Dermis microvascular lymphatic vessel endothelial cell (primary cell): ENCODE measurements at regions not wholly inside any gene's neighbourhood (a gene's known extent, or its start where the extent isn't known, plus 50 kb on each side); places are given as distances from the start of the nearest gene placed in this dataset.

Experiments used
- DNase-seq, 2 donors: peaks; one replicate each; pipeline versions ENCODE4 v3.0.0 to v3.0.0-alpha.2; 2010; ENCODE audit warnings: low read depth in 2 of 2

- no peak for DNase-seq
Measured at GRCh38 chr6:128672023-128672422, 151.6 kb upstream of the PTPRK start.

DNA sequence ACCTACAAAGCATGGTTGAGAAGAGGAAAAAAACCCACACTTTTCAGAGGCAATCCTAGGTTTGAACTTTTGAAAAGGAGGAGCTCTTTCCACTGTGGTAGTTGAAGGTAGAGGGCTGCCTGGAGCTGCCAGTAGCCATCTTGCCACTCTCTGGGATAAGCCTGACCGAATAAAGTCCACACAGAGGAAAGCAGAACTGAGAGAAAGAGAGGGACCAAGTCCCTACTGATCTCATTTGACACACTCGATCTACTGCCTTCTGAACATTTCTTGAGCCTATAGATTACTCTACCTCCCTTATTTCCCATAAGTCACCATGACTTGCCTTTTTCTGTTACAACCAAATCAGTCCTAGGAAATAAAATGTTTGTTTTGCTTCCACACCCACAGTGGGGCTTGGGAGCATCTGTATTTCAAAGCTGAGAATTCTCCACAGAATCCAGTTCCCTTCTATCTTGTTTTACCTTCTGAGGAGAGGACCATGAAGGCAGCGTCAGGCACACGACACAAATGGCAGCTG, 147.0 kb upstream of the PTPRK start:
- no peak for DNase-seq

GRCh38 chr6:128666405-128666804, 146.0 kb upstream of the PTPRK start:
- no peak for DNase-seq

DNA sequence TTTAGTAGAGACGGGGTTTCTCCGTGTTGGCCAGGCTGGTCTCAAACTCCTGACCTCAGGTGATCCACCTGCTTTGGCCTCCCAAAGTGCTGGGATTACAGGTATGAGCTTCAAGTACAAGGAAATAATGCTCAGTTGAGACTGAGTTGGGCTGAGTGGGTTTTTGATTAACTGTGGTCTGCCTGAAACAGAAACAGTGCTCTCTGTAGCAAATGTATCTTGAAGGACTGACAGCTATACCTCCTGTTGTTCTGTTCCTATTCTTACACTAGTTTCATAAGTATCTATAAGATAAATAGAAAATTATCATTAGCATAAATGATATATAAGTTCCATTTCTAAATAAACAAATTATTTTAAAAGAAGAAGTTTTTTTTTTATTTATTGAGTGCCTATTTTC, 142.8 kb upstream of the PTPRK start:
- no peak for DNase-seq

- no peak for DNase-seq
Measured at GRCh38 chr6:128659878-128660622, 139.7 kb upstream of the PTPRK start.

DNA sequence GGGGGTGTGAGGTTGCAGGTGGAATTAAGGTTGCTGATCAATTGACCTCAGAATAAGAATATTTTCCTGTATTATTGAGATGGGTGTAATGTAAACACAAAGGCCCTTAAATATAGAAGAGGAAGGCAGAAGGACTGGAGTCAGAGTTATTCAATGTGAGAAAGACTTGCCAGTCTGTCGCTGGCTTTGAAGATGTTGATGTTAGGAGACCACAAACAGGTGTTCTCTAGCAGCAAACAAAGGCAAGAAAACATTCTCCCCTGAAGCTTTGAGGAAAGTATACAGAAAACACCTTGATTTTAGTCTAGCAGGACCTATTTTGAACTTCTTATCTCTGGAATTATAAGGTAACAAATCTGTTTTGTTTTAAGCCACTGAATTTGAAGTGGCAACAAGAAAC, 138.9 kb upstream of the PTPRK start:
- DNase-seq: no peak

DNA sequence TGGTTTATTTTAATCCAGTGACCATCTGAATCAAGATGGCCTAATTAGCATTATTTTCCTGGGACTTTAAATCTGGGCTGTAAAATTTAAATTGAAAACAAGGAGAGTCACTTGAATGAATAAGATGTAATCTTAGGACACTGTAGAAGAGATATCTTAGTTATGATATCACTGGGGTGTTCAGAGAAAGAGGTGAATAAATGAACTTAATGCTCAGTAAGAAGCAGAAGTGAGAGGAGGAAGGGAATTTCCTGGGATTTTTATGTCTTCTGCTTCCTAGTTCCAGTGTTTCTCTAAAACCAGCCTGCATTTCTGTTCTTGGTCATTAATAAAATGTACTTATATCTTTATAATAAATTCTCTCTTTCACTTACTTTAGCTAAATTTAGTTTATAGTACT, 136.8 kb upstream of the PTPRK start:
- peak in 1 of 2 donors; percentile 9 for DNase-seq

- peak; percentile 65 to 97 for DNase-seq
Measured at GRCh38 chr6:128655978-128656498, 135.6 kb upstream of the PTPRK start.

- DNase-seq: no peak
Measured at GRCh38 chr6:128648022-128648598, 127.7 kb upstream of the PTPRK start.

DNA sequence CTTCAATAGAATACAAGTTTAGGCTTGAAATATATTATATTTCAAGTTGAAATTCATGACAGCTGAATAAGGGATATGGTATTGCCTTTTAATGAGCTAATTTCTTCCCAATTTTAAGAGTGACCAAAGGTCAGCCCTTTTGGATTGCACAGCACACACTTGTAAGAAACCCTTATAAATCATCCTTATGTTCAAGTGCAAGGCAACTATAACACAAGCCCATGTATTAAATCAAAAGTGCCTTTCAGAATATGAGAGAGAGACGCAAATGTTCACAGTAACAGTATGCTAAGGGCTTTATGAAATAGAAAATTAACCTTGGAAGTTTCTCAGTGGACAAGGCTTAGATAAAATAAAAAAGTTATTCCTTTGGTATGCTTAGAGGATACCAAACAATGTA, 121.7 kb upstream of the PTPRK start:
- DNase-seq: no peak

- DNase-seq: no peak
Measured at GRCh38 chr6:128641703-128642102, 121.3 kb upstream of the PTPRK start.

DNA sequence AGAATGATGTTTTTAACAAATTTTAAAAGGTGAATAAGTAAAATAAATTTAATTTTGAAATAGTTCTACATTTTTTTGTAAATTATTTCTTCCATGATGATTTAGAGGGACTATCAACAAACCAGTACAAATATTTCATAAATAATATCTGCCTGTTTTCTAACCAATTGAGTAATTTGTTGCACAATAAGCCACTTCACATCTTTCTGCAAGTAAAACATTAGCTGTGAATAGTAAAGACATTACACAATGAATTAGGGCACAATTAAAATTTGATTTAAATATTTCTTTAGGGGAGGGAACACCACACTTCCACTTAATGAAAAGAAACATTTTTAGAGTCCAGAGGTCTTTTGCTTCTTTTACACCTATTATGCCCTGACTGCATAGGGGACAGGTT, 118.4 kb upstream of the PTPRK start:
- no peak for DNase-seq

- DNase-seq: no peak
Measured at GRCh38 chr6:128635219-128635618, 114.8 kb upstream of the PTPRK start.

DNA sequence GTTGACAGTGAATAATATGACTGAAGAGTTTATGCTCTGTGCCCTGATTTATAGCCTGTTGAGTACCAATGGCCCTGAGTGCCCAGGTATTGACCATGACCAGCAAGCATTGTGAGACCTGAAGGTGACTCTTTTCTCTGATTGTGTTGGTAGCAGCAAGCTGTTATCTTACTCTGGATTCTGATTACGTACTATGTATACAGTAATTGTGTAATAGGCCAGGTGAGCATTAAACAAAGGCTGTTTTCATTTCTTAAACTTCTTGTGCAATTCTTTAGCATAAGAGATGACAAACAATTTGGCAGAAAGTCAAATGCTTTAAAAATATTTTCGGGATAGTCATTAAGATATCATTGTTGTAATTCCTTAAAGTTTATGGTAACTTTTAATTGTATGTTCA, 111.7 kb upstream of the PTPRK start:
- no peak for DNase-seq

GRCh38 chr6:128631031-128631430, 110.6 kb upstream of the PTPRK start:
- no peak for DNase-seq

GRCh38 chr6:128630213-128630612, 109.8 kb upstream of the PTPRK start:
- no peak for DNase-seq

- DNase-seq: no peak
Measured at GRCh38 chr6:128617285-128617684, 96.9 kb upstream of the PTPRK start.

DNA sequence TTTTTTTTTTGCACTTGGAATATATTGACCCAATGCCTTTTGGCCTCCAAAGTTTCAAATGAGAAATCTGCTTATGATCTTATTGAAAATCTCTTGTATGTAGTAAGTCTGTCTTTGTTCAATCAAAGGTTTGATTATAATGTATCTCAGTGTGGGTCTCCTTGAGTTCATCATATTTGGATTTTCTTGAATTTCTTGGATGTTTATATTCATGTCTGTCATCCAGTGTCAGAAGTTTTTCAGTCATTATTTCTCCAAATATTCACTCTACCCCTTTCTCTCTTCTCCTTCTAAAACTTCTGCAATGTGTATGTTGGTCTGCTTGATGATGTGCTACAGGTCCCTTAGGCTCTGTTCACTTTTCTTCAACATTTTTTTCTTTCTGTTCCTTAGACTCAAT, 95.9 kb upstream of the PTPRK start:
- DNase-seq: no peak

- no peak for DNase-seq
Measured at GRCh38 chr6:128606611-128607010, 86.2 kb upstream of the PTPRK start.

- no peak for DNase-seq
Measured at GRCh38 chr6:128605961-128606360, 85.6 kb upstream of the PTPRK start.

- peak; percentile 55 to 85 for DNase-seq
Measured at GRCh38 chr6:128601060-128601459, 80.7 kb upstream of the PTPRK start.

- DNase-seq: peak; percentile 75 to 92
Measured at GRCh38 chr6:128600397-128600951, 80.1 kb upstream of the PTPRK start.

- DNase-seq: no peak
Measured at GRCh38 chr6:128599036-128599435, 78.6 kb upstream of the PTPRK start.
